ENCODE measurements at regions not wholly inside any gene's neighbourhood (a gene's known extent, or its start where the extent isn't known, plus 50 kb on each side); places are given as distances from the start of the nearest gene placed in this dataset.

GRCh38 chr12:13595536-13596443 is 385.6 kb downstream of the GRIN2B start:
- no peak for DNase-seq (ENCODE audit: low read depth in 2 of 2)

- DNase-seq (ENCODE audit: low read depth in 2 of 2) = no peak
Observed at GRCh38 chr12:13594731-13595514, 386.5 kb downstream of the GRIN2B start.

GRCh38 chr12:13592063-13592942 is 389.1 kb downstream of the GRIN2B start:
- no peak for DNase-seq (ENCODE audit: low read depth in 2 of 2)

- DNase-seq (ENCODE audit: low read depth in 2 of 2) = no peak
Observed at GRCh38 chr12:13591488-13591887, 389.9 kb downstream of the GRIN2B start.

GRCh38 chr12:13591059-13591458 is 390.3 kb downstream of the GRIN2B start:
- DNase-seq (ENCODE audit: low read depth in 2 of 2) = no peak

- DNase-seq (ENCODE audit: low read depth in 2 of 2) = no peak
Observed at GRCh38 chr12:13588574-13588973, 392.0 kb downstream of the EMP1 start.

- DNase-seq (ENCODE audit: low read depth in 2 of 2) = no peak
Observed at GRCh38 chr12:13587721-13588390, 391.3 kb downstream of the EMP1 start.

- no peak for DNase-seq (ENCODE audit: low read depth in 2 of 2)
Observed at GRCh38 chr12:13586361-13586760, 389.8 kb downstream of the EMP1 start.

- DNase-seq (ENCODE audit: low read depth in 2 of 2) = no peak
Observed at GRCh38 chr12:13584541-13584940, 388.0 kb downstream of the EMP1 start.

GRCh38 chr12:13583630-13584029 is 387.1 kb downstream of the EMP1 start:
- no peak for DNase-seq (ENCODE audit: low read depth in 2 of 2)

GRCh38 chr12:13582421-13582820 is 385.9 kb downstream of the EMP1 start:
- no peak for DNase-seq (ENCODE audit: low read depth in 2 of 2)

GRCh38 chr12:13581031-13581430 is 384.5 kb downstream of the EMP1 start:
- DNase-seq (ENCODE audit: low read depth in 2 of 2) = no peak

- DNase-seq (ENCODE audit: low read depth in 2 of 2) = no peak
Observed at GRCh38 chr12:13580206-13580605, 383.7 kb downstream of the EMP1 start.

- no peak for DNase-seq (ENCODE audit: low read depth in 2 of 2)
Observed at GRCh38 chr12:13576935-13577500, 380.5 kb downstream of the EMP1 start.

GRCh38 chr12:13573698-13574321 is 377.3 kb downstream of the EMP1 start:
- no peak for DNase-seq (ENCODE audit: low read depth in 2 of 2)

- no peak for DNase-seq (ENCODE audit: low read depth in 2 of 2)
Observed at GRCh38 chr12:13571035-13571434, 374.5 kb downstream of the EMP1 start.

- DNase-seq (ENCODE audit: low read depth in 2 of 2) = no peak
Observed at GRCh38 chr12:13570005-13570694, 373.6 kb downstream of the EMP1 start.

- no peak for DNase-seq (ENCODE audit: low read depth in 2 of 2)
Observed at GRCh38 chr12:13566292-13566691, 369.8 kb downstream of the EMP1 start.

- DNase-seq (ENCODE audit: low read depth in 2 of 2) = no peak
Observed at GRCh38 chr12:13564266-13564810, 367.8 kb downstream of the EMP1 start.

- no peak for DNase-seq (ENCODE audit: low read depth in 2 of 2)
Observed at GRCh38 chr12:13563743-13564125, 367.2 kb downstream of the EMP1 start.
